Glutamatergic neuron (in vitro differentiated cells): ENCODE measurements at regions not wholly inside any gene's neighbourhood (a gene's known extent, or its start where the extent isn't known, plus 50 kb on each side); places are given as distances from the start of the nearest gene placed in this dataset.
"Not testable (repeated sequence)": the region's sequence is repeated elsewhere in the genome, so short reads cannot be mapped to it uniquely, and the experiment has no call there.

Experiments
- DNase-seq: peaks from one replicate; pipeline ENCODE4 v3.0.0; 2022
- H3K27ac Mint-ChIP-seq: one replicate; pipeline ENCODE4 v1.8.0; 2020; ENCODE audit warnings: mild to moderate bottlenecking, mixed read lengths, inconsistent platforms; ENCODE audit not compliant: unreplicated experiment
- H3K27me3 Mint-ChIP-seq: one replicate; pipeline ENCODE4 v1.8.0; 2020; ENCODE audit warnings: mild to moderate bottlenecking, moderate library complexity, mixed read lengths, inconsistent platforms; ENCODE audit not compliant: unreplicated experiment
- H3K36me3 Mint-ChIP-seq: one replicate; pipeline ENCODE4 v1.8.0; 2020; ENCODE audit warnings: mild to moderate bottlenecking, mixed read lengths, inconsistent platforms; ENCODE audit not compliant: unreplicated experiment
- H3K4me1 Mint-ChIP-seq: one replicate; pipeline ENCODE4 v1.8.0; 2020; ENCODE audit warnings: mild to moderate bottlenecking, low read depth, mixed read lengths, inconsistent platforms; ENCODE audit not compliant: unreplicated experiment
- H3K4me3 Mint-ChIP-seq: one replicate; pipeline ENCODE4 v1.8.0; 2020; ENCODE audit warnings: mild to moderate bottlenecking, mixed read lengths, inconsistent platforms; ENCODE audit not compliant: unreplicated experiment
- H3K9me3 Mint-ChIP-seq: one replicate; pipeline ENCODE4 v1.8.0; 2020; ENCODE audit warnings: mild to moderate bottlenecking, moderate library complexity, mixed read lengths, inconsistent platforms; ENCODE audit not compliant: unreplicated experiment
- CTCF ChIP-seq: fragments of 200-600 bp; sonication (generic); IDR thresholded peaks from one replicate; pipeline ENCODE4 v1.5.0; 2021; ENCODE audit not compliant: partially characterized antibody, unreplicated experiment

- no peak overlapping the region for H3K4me3 Mint-ChIP-seq
- no peak for DNase-seq
- H3K36me3 Mint-ChIP-seq: no peaks in the 10 kb centered on the region
These were observed 287.0 kb downstream of the SI start for GRCh38 chr3:164791263-164791662.

GRCh38 chr3:164784407-164784806, 293.9 kb downstream of the SI start:
- not testable (repeated sequence) for H3K4me1 Mint-ChIP-seq, H3K36me3 Mint-ChIP-seq, H3K27me3 Mint-ChIP-seq, H3K4me3 Mint-ChIP-seq, H3K27ac Mint-ChIP-seq, H3K9me3 Mint-ChIP-seq, DNase-seq

More at GRCh38 chr3:164791263-164791662, 287.0 kb downstream of the SI start:
- Mint-ChIP-seq H3K27me3 (no peaks in the 10 kb centered on the region), H3K27ac (no peak overlapping the region), H3K9me3 (no peaks in the 10 kb centered on the region), H3K4me1 (no peaks in the 10 kb centered on the region)
- no peak for TF ChIP-seq CTCF

GRCh38 chr3:164781755-164782154, 296.5 kb downstream of the SI start:
- DNase-seq: no peak
- no peak overlapping the region for H3K27ac Mint-ChIP-seq

GRCh38 chr3:164779816-164780215, 298.5 kb downstream of the SI start:
- no peak overlapping the region for H3K4me3 Mint-ChIP-seq
- H3K27me3 Mint-ChIP-seq: no peaks in the 10 kb centered on the region
- no peak overlapping the region for H3K27ac Mint-ChIP-seq

More at GRCh38 chr3:164781755-164782154, 296.5 kb downstream of the SI start:
- Mint-ChIP-seq H3K27me3 (no peaks in the 10 kb centered on the region), H3K9me3 (no peaks in the 10 kb centered on the region), H3K4me1 (no peaks in the 10 kb centered on the region), H3K4me3 (no peak overlapping the region), H3K36me3 (no peaks in the 10 kb centered on the region)
- TF ChIP-seq CTCF: no peak

GRCh38 chr3:164752812-164753211, 325.5 kb downstream of the SI start:
- no peak overlapping the region for H3K4me3 Mint-ChIP-seq
- DNase-seq: no peak

More at GRCh38 chr3:164779816-164780215, 298.5 kb downstream of the SI start:
- no peak for TF ChIP-seq CTCF
- Mint-ChIP-seq H3K4me1 (no peaks in the 10 kb centered on the region), H3K9me3 (no peaks in the 10 kb centered on the region), H3K36me3 (no peaks in the 10 kb centered on the region)
- DNase-seq: no peak

More at GRCh38 chr3:164752812-164753211, 325.5 kb downstream of the SI start:
- Mint-ChIP-seq H3K27me3 (no peaks in the 10 kb centered on the region), H3K27ac (no peak overlapping the region), H3K4me1 (no peaks in the 10 kb centered on the region), H3K9me3 (no peaks in the 10 kb centered on the region), H3K36me3 (no peaks in the 10 kb centered on the region)
- no peak for TF ChIP-seq CTCF
